ENCODE measurements at regions not wholly inside any gene's neighbourhood (a gene's known extent, or its start where the extent isn't known, plus 50 kb on each side); places are given as distances from the start of the nearest gene placed in this dataset.

GRCh38 chr11:21814169-21814568, 378.7 kb upstream of the ANO5 start:
- TF ChIP-seq, protein P1, sequence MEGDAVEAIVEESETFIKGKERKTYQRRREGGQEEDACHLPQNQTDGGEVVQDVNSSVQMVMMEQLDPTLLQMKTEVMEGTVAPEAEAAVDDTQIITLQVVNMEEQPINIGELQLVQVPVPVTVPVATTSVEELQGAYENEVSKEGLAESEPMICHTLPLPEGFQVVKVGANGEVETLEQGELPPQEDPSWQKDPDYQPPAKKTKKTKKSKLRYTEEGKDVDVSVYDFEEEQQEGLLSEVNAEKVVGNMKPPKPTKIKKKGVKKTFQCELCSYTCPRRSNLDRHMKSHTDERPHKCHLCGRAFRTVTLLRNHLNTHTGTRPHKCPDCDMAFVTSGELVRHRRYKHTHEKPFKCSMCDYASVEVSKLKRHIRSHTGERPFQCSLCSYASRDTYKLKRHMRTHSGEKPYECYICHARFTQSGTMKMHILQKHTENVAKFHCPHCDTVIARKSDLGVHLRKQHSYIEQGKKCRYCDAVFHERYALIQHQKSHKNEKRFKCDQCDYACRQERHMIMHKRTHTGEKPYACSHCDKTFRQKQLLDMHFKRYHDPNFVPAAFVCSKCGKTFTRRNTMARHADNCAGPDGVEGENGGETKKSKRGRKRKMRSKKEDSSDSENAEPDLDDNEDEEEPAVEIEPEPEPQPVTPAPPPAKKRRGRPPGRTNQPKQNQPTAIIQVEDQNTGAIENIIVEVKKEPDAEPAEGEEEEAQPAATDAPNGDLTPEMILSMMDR (IDR thresholded peaks at IDR 0.05; ENCODE audit: low read depth, low read length, missing control alignments), result no peak
- no peak for DNase-seq (ENCODE audit: low read depth)
- H3K4me3 ChIP-seq (ENCODE audit: low read depth, low read length), result no peak overlapping the region

- DNase-seq (ENCODE audit: low read depth), result no peak
- H3K4me3 ChIP-seq (ENCODE audit: low read depth, low read length), result no peak overlapping the region
- TF ChIP-seq, protein P1 (IDR thresholded peaks at IDR 0.05; ENCODE audit: low read depth, low read length, missing control alignments), result no peak
These were observed 375.2 kb upstream of the ANO5 start for GRCh38 chr11:21817696-21818095.

DNA sequence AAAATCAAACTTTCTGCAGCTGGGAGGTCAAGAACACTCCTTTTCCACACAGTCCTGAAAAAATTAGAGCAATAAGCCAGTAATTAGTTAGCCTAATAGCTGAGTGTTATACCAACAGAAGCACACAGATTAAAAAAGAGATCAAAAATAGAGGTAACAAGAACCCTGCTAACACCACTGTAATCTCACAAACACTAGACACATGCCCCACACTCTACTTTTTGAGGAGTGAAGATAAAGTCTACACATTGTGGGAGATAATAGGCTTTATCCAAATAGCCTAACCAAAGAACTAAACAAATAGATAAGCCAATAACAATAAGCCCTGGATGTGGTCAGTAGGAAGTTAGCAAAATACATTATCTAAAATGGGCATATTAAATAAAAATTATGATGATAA, 372.7 kb upstream of the ANO5 start:
- TF ChIP-seq, protein P1 (IDR thresholded peaks at IDR 0.05; ENCODE audit: low read depth, low read length, missing control alignments), result no peak
- H3K4me3 ChIP-seq (ENCODE audit: low read depth, low read length), result no peak overlapping the region
- DNase-seq (ENCODE audit: low read depth), result no peak

GRCh38 chr11:21825127-21825526, 367.8 kb upstream of the ANO5 start:
- DNase-seq (ENCODE audit: low read depth), result no peak
- TF ChIP-seq, protein P1 (IDR thresholded peaks at IDR 0.05; ENCODE audit: low read depth, low read length, missing control alignments), result no peak
- no peak overlapping the region for H3K4me3 ChIP-seq (ENCODE audit: low read depth, low read length)

- TF ChIP-seq, protein P1 (IDR thresholded peaks at IDR 0.05; ENCODE audit: low read depth, low read length, missing control alignments), result no peak
- H3K4me3 ChIP-seq (ENCODE audit: low read depth, low read length), result no peak overlapping the region
- DNase-seq (ENCODE audit: low read depth), result no peak
These were observed 354.5 kb upstream of the ANO5 start for GRCh38 chr11:21838427-21838826.

GRCh38 chr11:21839796-21840195, 353.1 kb upstream of the ANO5 start:
- no peak for DNase-seq (ENCODE audit: low read depth)
- no peak overlapping the region for H3K4me3 ChIP-seq (ENCODE audit: low read depth, low read length)
- TF ChIP-seq, protein P1 (IDR thresholded peaks at IDR 0.05; ENCODE audit: low read depth, low read length, missing control alignments), result no peak

- TF ChIP-seq, protein P1 (IDR thresholded peaks at IDR 0.05; ENCODE audit: low read depth, low read length, missing control alignments), result no peak
- no peak for DNase-seq (ENCODE audit: low read depth)
- no peak overlapping the region for H3K4me3 ChIP-seq (ENCODE audit: low read depth, low read length)
These were observed 331.6 kb upstream of the ANO5 start for GRCh38 chr11:21861314-21861713.

Data from GM12864 (cell line).